ENCODE measurements at regions not wholly inside any gene's neighbourhood (a gene's known extent, or its start where the extent isn't known, plus 50 kb on each side); places are given as distances from the start of the nearest gene placed in this dataset.

DNA sequence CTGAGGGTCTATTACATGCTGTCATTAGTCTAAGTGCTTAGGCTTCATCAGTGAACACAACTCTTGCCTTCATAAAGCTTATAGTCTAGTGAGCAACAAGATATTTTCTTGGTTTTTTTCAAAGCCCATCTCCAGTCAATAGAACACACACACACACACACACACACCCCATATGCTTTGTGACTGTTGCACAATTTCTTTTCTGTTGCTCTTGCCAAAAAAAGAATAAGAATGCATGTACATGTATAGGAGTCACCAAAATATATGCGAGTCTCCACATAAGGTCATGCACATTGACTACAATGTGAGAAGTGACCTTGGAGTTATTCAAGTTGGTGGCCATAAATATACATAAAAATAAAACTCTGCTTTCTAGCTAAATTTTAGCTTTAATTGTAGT is 351.5 kb upstream of the TLE4 start:
- DNase-seq (ENCODE audit: low read depth): no peak
- H3K4me3 ChIP-seq (ENCODE audit: low read depth, low read length): no peak overlapping the region
- TF ChIP-seq, protein P1, sequence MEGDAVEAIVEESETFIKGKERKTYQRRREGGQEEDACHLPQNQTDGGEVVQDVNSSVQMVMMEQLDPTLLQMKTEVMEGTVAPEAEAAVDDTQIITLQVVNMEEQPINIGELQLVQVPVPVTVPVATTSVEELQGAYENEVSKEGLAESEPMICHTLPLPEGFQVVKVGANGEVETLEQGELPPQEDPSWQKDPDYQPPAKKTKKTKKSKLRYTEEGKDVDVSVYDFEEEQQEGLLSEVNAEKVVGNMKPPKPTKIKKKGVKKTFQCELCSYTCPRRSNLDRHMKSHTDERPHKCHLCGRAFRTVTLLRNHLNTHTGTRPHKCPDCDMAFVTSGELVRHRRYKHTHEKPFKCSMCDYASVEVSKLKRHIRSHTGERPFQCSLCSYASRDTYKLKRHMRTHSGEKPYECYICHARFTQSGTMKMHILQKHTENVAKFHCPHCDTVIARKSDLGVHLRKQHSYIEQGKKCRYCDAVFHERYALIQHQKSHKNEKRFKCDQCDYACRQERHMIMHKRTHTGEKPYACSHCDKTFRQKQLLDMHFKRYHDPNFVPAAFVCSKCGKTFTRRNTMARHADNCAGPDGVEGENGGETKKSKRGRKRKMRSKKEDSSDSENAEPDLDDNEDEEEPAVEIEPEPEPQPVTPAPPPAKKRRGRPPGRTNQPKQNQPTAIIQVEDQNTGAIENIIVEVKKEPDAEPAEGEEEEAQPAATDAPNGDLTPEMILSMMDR (IDR thresholded peaks at IDR 0.05; ENCODE audit: insufficient read depth, low read depth, low read length): no peak

DNA sequence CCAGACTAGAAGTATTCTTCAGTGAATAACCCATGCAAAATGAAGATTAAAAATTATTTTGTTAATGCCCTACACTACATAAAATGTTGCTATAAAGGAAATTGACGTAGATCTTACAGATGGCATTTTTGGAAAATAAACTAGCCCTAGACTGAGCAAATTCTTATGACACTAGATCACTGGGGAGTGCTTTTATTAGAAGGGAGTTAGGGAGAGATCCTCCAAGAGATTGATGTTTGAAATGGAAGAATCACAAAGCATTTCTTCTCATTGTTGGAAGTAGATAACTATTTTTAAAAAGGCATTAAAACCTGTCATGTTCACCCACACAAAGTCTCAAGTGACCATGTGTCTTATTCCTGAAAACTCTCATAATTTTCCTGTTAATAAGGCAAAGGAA is 351.1 kb upstream of the TLE4 start:
- no peak overlapping the region for H3K4me3 ChIP-seq (ENCODE audit: low read depth, low read length)
- peak; percentile 45 for DNase-seq (ENCODE audit: low read depth)
- TF ChIP-seq, protein P1 (IDR thresholded peaks at IDR 0.05; ENCODE audit: insufficient read depth, low read depth, low read length): no peak

DNA sequence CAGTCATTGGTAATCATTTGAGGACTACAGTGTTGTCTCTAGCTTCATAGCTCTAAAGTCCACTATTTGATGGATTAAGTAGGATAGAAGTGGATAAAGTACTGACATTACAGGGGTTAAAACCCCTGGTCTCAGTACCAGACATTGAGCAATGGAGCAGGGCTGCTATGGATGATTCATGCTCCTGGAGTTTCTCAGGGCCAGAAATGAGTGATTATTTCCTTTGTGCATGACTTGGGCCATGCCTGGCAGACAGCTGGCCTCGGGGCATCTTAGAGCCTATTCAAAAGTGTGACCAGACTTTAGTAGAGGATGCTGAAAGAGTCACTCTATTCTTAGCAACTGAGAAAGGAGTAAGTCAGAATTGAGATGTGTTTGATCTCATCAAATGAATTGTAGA is 350.7 kb upstream of the TLE4 start:
- TF ChIP-seq, protein P1 (IDR thresholded peaks at IDR 0.05; ENCODE audit: insufficient read depth, low read depth, low read length): no peak
- no peak overlapping the region for H3K4me3 ChIP-seq (ENCODE audit: low read depth, low read length)
- peak; percentile 91 for DNase-seq (ENCODE audit: low read depth)

DNA sequence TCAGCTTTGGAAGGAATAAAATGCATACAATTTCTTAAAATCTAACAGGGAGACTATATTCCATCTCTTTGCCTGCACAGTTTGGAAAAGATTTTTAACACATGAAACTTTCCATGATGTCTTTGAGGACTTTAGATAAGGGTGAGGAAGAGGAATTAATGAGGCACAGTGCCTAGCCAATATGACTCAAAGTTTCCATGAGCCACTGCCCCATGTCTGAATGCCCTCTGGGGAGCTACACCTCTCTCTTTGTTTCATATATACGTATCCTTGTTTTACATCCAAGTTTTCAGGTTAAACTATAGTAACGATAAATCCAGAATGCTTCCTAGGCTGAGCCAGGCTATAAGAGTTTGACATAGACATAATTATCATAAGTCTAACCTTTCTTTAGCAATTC is 349.3 kb upstream of the TLE4 start:
- peak; percentile 25 for DNase-seq (ENCODE audit: low read depth)
- TF ChIP-seq, protein P1 (IDR thresholded peaks at IDR 0.05; ENCODE audit: insufficient read depth, low read depth, low read length): no peak
- no peak overlapping the region for H3K4me3 ChIP-seq (ENCODE audit: low read depth, low read length)

DNA sequence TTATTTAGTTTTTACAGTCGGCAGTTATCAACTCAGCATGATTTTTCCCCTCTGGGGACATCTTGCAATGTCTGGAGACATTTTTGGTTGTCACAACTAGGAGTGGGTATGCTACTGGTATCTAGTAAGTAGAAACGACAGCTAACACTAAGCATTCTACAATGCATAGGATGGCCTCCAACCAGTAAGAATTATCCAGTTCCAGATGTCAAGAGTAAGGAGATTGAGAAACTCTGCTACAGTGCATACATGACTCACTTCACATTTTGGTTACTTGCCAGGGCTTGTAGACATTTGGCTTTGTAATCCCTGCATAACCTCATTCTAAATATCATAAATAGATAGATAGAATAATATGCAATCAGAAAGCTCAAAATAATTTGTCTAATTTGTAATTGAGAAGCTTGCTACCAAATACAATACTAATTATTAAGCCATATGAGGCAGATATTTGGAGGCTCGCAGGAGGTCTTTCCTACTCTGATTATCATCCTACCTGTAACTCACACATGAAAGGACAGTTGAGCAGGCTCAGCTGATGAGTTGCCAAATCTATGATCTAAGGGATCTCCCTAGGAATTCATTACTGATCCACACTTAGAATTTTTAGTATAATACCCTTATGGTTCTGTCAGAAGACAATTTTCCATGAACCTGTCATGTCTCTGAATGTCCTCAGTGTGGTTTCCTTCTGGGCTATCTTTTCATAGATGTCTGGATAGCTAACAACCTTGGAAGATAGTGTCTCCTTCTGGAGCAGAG is 346.9 kb upstream of the TLE4 start:
- peak; percentile 88 for DNase-seq (ENCODE audit: low read depth)
- TF ChIP-seq, protein P1 (IDR thresholded peaks at IDR 0.05; ENCODE audit: insufficient read depth, low read depth, low read length): no peak
- H3K4me3 ChIP-seq (ENCODE audit: low read depth, low read length): no peak overlapping the region

DNA sequence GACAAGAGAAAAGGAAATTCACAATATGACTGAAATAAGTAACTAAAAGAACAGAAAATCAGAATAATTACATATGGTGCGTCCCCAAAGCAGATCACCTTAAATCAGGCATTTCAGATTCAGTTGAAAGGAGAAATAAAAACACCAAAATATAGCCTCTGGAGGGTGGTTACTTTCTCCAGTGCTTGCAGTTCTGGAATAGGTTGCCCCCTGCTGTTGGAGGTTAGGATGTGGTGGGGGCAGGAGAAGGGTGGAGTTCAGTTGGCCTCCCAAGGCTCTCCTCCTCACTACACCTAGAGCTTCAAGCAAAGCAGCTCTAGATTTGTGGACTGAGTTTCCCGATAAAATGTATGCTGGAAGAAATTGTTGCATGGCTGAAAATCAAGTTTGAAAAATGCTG is 338.2 kb upstream of the TLE4 start:
- H3K4me3 ChIP-seq (ENCODE audit: low read depth, low read length): no peak overlapping the region
- TF ChIP-seq, protein P1 (IDR thresholded peaks at IDR 0.05; ENCODE audit: insufficient read depth, low read depth, low read length): peak; percentile 67
- peak; percentile 64 for DNase-seq (ENCODE audit: low read depth)

DNA sequence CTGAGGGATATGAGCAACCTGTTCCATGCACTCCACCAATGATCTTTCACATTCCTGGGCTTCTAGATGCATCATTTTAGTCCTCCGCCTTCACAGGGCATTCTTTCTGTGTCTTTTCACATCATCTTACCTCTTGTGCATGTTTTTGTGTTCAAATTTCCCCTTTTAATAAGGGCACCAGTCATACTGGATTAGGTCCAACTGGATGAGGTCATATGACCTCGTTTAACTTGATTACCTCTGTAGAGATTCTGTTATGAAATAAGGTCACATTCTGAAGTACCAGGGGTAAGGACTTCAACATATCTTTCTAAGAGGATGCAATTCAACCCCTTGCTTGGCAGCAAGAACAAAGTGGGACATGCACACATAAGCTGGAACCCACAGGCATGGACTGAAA is 335.3 kb upstream of the TLE4 start:
- H3K4me3 ChIP-seq (ENCODE audit: low read depth, low read length): no peak overlapping the region
- TF ChIP-seq, protein P1 (IDR thresholded peaks at IDR 0.05; ENCODE audit: insufficient read depth, low read depth, low read length): no peak
- DNase-seq (ENCODE audit: low read depth): no peak

Data from fibroblast of villous mesenchyme (primary cell).